ENCODE measurements at regions not wholly inside any gene's neighbourhood (a gene's known extent, or its start where the extent isn't known, plus 50 kb on each side); places are given as distances from the start of the nearest gene placed in this dataset.

DNA sequence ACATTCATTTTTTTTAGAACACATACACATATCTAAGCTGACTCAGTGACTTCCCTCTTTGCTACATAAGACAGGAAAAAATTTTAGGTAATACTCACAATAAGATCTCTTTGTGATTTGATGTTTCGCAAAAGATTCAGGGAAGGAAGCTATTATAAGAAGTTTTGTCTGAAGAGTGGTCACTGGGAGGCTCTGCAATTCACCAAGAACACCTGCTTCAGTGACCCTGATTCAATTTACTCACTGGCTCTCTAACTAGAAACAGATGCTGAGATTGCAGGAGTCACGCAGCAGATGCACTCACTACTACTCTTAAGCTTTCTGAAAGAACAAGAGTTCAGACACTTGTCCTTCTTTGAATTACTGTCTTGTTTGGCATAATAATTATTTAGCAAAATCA, 193.6 kb upstream of the DDI1 start:
- TF ChIP-seq, protein P1, sequence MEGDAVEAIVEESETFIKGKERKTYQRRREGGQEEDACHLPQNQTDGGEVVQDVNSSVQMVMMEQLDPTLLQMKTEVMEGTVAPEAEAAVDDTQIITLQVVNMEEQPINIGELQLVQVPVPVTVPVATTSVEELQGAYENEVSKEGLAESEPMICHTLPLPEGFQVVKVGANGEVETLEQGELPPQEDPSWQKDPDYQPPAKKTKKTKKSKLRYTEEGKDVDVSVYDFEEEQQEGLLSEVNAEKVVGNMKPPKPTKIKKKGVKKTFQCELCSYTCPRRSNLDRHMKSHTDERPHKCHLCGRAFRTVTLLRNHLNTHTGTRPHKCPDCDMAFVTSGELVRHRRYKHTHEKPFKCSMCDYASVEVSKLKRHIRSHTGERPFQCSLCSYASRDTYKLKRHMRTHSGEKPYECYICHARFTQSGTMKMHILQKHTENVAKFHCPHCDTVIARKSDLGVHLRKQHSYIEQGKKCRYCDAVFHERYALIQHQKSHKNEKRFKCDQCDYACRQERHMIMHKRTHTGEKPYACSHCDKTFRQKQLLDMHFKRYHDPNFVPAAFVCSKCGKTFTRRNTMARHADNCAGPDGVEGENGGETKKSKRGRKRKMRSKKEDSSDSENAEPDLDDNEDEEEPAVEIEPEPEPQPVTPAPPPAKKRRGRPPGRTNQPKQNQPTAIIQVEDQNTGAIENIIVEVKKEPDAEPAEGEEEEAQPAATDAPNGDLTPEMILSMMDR (conservative IDR thresholded peaks at IDR 0.05; ENCODE audit: low read length), result no peak
- TF ChIP-seq EZH2phosphoT487 (IDR thresholded peaks at IDR 0.05; ENCODE audit: borderline replicate concordance, low read depth, low read length), result no peak

Data from OCI-LY7 (cell line).